PC-9 (cell line): ENCODE measurements at regions not wholly inside any gene's neighbourhood (a gene's known extent, or its start where the extent isn't known, plus 50 kb on each side); places are given as distances from the start of the nearest gene placed in this dataset.

ENCODE experiments used
- EZH2 ChIP-seq: fragments of 200-600 bp; sonication (generic); IDR thresholded peaks from 2 replicates; pipeline ENCODE4 v1.8.0; 2017; ENCODE audit warnings: antibody characterized with exemption, low read depth
- TF ChIP-seq, protein P1 (sequence below): fragments of 200-600 bp; sonication (generic); conservative IDR thresholded peaks from 2 replicates; pipeline ENCODE4 v1.6.1; 2017; ENCODE audit warnings: mixed run types, antibody characterized with exemption, mild to moderate bottlenecking, moderate library complexity

DNA sequence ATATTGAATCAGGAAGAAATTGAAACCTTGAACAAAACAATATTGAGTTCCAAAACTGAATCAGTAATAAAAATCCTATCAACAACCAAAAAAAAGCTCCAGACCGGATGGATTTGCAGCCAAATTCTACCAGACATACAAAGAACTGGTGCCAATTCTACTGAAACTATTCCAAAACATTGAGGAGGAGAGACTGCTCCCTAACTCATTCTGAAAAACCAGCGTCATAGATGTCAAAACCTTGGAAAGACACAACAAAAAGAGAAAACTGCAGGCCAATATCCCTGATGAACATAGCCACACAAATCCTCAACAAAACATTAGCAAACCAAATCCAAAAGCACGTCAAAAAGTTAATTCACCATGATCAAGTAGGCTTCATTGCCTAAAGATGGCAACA is 353.8 kb downstream of the TMEM135 start:
- TF ChIP-seq, protein P1, sequence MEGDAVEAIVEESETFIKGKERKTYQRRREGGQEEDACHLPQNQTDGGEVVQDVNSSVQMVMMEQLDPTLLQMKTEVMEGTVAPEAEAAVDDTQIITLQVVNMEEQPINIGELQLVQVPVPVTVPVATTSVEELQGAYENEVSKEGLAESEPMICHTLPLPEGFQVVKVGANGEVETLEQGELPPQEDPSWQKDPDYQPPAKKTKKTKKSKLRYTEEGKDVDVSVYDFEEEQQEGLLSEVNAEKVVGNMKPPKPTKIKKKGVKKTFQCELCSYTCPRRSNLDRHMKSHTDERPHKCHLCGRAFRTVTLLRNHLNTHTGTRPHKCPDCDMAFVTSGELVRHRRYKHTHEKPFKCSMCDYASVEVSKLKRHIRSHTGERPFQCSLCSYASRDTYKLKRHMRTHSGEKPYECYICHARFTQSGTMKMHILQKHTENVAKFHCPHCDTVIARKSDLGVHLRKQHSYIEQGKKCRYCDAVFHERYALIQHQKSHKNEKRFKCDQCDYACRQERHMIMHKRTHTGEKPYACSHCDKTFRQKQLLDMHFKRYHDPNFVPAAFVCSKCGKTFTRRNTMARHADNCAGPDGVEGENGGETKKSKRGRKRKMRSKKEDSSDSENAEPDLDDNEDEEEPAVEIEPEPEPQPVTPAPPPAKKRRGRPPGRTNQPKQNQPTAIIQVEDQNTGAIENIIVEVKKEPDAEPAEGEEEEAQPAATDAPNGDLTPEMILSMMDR, result no peak
- TF ChIP-seq EZH2, result no peak
